Left lung (tissue), 4 donors: ENCODE measurements at regions not wholly inside any gene's neighbourhood (a gene's known extent, or its start where the extent isn't known, plus 50 kb on each side); places are given as distances from the start of the nearest gene placed in this dataset.

Experiments
- ATAC-seq: fragments of 200-7000 bp; cut with Tn5 transposase; one replicate; pipeline ENCODE4 v1.9.1; 2020; ENCODE audit warnings: moderate library complexity
- DNase-seq, 4 donors: peaks; one replicate each; pipeline ENCODE4 v3.0.0-alpha.2; 2013 to 2020
- H3K27ac ChIP-seq, 2 donors: fragments of 200-600 bp; sonication (generic) in 1 of 2; one replicate each; pipeline versions ENCODE4 v1.5.0 to v1.8.0; 2020 to 2021
- H3K27me3 ChIP-seq, 2 donors: fragments of 200-600 bp; sonication (generic) in 1 of 2; one replicate each; pipeline versions ENCODE4 v1.5.0 to v1.8.0; 2020 to 2021
- H3K36me3 ChIP-seq, 2 donors: fragments of 200-600 bp; sonication (generic) in 1 of 2; one replicate each; pipeline versions ENCODE4 v1.5.0 to v1.8.0; 2020 to 2021
- H3K4me1 ChIP-seq, 2 donors: fragments of 200-600 bp; one replicate each; pipeline ENCODE4 v1.8.0; 2021
- H3K4me3 ChIP-seq, 2 donors: fragments of 200-600 bp; sonication (generic) in 1 of 2; one replicate each; pipeline versions ENCODE4 v1.5.0 to v1.8.0; 2020 to 2021; ENCODE audit warnings: mild to moderate bottlenecking in 1 of 2
- H3K9me3 ChIP-seq, 2 donors: fragments of 200-600 bp; sonication (generic) in 1 of 2; one replicate each; pipeline versions ENCODE4 v1.5.0 to v1.8.0; 2020 to 2021
- intact Hi-C, 2 donors: fragments of 100-400 bp; cut with DNase I; formaldehyde crosslinking; loops; one replicate each; pipeline versions ENCODE4 v1.11.2 to v1.14.2; 2022
- TF ChIP-seq, protein P1 (sequence below), 2 donors: fragments of 200-600 bp; sonication (generic) in 1 of 2; IDR thresholded peaks; one replicate each; pipeline versions ENCODE4 v1.5.0 to v1.8.0; 2021; ENCODE audit warnings: antibody characterized with exemption in 2 of 2
- donor health status: DM: no; HTN: yes; CAD: no.
- donor health status: DM: no; HTN: no; CAD: no.

DNA sequence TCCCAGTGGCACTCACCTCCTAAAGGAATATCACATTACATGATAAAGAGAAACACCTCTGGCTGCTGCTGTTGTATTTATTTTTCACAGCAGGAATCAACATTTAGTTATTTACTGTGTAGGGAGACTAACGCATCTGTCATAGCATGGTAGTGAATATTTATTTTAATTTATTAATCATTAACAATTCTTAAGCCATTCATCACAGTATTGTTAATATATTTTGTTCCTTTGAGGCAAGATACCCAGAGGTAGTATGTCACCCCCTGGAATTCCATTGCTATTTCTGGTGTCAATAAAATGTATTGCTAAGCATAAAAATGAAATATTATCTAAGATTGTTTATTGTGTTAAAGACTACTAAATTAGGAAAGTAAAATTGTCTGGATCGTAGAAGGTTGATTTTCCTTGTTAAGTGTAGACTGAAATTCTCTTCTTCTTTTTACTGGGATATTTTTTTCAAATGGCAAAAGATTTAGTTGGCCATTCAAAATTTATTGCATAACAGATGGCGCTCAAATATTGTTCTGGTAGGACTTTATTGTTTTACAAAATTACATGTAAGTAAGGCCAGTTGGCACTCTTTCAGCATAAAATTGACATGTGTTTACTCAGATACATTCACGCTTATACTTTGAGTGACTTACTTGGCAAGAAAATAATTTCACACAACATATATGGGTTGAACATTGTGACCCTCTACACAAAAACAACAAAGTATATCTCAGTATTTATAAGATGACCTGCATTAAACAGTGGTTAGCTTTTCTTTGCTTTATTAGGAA lies 1358.7 kb upstream of the SORCS1 start:
- DNase-seq (no peak), ATAC-seq (no peak)
- intact Hi-C loops: no loop called here
- no peaks in the 10 kb centered on the region for H3K9me3 ChIP-seq
- no peaks in the 10 kb centered on the region for H3K4me1 ChIP-seq
- TF ChIP-seq, protein P1, sequence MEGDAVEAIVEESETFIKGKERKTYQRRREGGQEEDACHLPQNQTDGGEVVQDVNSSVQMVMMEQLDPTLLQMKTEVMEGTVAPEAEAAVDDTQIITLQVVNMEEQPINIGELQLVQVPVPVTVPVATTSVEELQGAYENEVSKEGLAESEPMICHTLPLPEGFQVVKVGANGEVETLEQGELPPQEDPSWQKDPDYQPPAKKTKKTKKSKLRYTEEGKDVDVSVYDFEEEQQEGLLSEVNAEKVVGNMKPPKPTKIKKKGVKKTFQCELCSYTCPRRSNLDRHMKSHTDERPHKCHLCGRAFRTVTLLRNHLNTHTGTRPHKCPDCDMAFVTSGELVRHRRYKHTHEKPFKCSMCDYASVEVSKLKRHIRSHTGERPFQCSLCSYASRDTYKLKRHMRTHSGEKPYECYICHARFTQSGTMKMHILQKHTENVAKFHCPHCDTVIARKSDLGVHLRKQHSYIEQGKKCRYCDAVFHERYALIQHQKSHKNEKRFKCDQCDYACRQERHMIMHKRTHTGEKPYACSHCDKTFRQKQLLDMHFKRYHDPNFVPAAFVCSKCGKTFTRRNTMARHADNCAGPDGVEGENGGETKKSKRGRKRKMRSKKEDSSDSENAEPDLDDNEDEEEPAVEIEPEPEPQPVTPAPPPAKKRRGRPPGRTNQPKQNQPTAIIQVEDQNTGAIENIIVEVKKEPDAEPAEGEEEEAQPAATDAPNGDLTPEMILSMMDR (IDR thresholded peaks at IDR 0.05): no peak
- H3K4me3 ChIP-seq: no peak overlapping the region
- no peak overlapping the region for H3K27ac ChIP-seq
- no peaks in the 10 kb centered on the region for H3K27me3 ChIP-seq
- no peaks in the 10 kb centered on the region for H3K36me3 ChIP-seq

DNA sequence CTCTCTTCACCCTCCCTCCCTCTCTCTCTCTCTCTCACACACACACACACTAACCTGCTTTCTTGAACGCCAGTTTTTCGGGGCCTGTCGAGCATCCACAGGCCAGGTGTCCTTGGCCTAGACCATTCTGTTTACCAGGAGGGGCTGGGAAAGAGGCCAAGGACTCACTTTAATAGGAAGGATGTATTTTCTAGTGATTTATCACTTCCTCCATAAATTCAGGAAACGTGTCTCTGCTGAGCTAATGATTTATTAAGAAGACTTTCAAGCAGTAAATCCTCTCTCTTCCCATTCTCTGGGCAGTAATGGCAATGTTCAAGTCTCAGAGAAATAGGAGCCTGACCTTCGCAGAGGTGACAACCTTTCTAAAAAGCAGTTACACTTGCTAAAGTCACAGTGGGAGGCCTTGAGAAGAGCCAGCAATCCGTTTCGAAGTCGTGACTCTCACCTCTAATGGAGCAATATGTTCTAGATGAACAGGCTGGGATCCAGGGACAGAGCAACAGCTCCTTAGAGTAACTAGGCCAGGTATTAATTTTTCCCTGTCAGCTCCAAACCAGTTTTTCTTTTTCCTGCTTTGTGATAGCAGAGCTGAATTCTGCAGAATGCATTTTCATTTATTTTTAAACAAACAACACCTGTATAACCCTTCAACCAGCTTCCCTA lies 1357.5 kb upstream of the SORCS1 start:
- ATAC-seq: no peak
- no peaks in the 10 kb centered on the region for H3K36me3 ChIP-seq
- intact Hi-C loops: no loop called here
- no peaks in the 10 kb centered on the region for H3K4me1 ChIP-seq
- TF ChIP-seq, protein P1 (IDR thresholded peaks at IDR 0.05): no peak
- DNase-seq: no peak
- H3K4me3 ChIP-seq: no peak overlapping the region
- no peaks in the 10 kb centered on the region for H3K9me3 ChIP-seq
- no peak overlapping the region for H3K27ac ChIP-seq
- H3K27me3 ChIP-seq: no peaks in the 10 kb centered on the region

GRCh38 chr10:108515821-108516220 lies 1351.3 kb upstream of the SORCS1 start:
- TF ChIP-seq, protein P1 (IDR thresholded peaks at IDR 0.05): no peak
- intact Hi-C loops: no loop called here
- Histone ChIP-seq H3K36me3 (no peaks in the 10 kb centered on the region), H3K4me1 (no peaks in the 10 kb centered on the region), H3K9me3 (no peaks in the 10 kb centered on the region), H3K27me3 (no peaks in the 10 kb centered on the region), H3K27ac (no peak overlapping the region), H3K4me3 (no peak overlapping the region)
- ATAC-seq (no peak), DNase-seq (no peak)

DNA sequence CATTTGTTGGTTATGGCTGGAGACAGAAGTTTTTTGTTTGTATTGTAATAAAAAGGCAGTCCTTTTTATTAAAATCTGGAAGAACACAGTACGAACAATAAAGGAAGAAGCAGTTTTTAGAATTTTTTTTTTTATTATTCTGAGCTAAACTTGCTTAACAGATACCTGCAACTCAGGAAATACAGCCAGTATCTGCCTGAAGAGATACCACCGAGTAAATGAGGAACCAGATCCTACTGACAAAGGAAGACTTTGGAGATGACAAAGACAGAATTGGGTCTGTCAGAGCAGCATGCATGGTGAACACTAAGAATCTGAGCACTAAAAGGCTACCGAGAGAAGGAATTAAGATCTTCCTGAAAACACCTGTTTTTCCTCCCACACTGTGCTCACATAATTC lies 1335.9 kb upstream of the SORCS1 start:
- ATAC-seq: no peak
- no peak overlapping the region for H3K4me3 ChIP-seq

GRCh38 chr10:108496106-108496505 lies 1331.6 kb upstream of the SORCS1 start:
- no peak overlapping the region for H3K27ac ChIP-seq
- no peaks in the 10 kb centered on the region for H3K36me3 ChIP-seq
- peaks cover 0 to 4% of the 10 kb centered on the region in 2 donors for H3K9me3 ChIP-seq
- TF ChIP-seq, protein P1 (IDR thresholded peaks at IDR 0.05): no peak
- ATAC-seq (no peak), DNase-seq (no peak)
- no peak overlapping the region for H3K4me3 ChIP-seq
- no peaks in the 10 kb centered on the region for H3K4me1 ChIP-seq
- intact Hi-C loops: no loop called here
- H3K27me3 ChIP-seq: no peaks in the 10 kb centered on the region

More for the DNA sequence above, 1335.9 kb upstream of the SORCS1 start:
- no peak overlapping the region for H3K27ac ChIP-seq
- H3K36me3 ChIP-seq: no peaks in the 10 kb centered on the region
- intact Hi-C loops: no loop called here
- H3K4me1 ChIP-seq: no peaks in the 10 kb centered on the region
- peaks cover 0 to 13% of the 10 kb centered on the region in 2 donors for H3K9me3 ChIP-seq
- DNase-seq: no peak
- TF ChIP-seq, protein P1 (IDR thresholded peaks at IDR 0.05): no peak
- no peaks in the 10 kb centered on the region for H3K27me3 ChIP-seq
